Uterus (tissue), 2 donors: ENCODE measurements at regions not wholly inside any gene's neighbourhood (a gene's known extent, or its start where the extent isn't known, plus 50 kb on each side); places are given as distances from the start of the nearest gene placed in this dataset.

Source experiments
- CTCF ChIP-seq, 4 experiments: fragments of 200-600 bp in 2 of 4; fragments of 450-650 bp in 2 of 4; sonication (generic) in 2 of 4; IDR thresholded peaks; one replicate each; pipeline ENCODE4 v1.5.1; 2016 to 2019; ENCODE audit warnings: antibody characterized with exemption in 4 of 4, mild to moderate bottlenecking in 2 of 4, moderate library complexity in 1 of 4
- POLR2A ChIP-seq, 2 donors: fragments of 450-650 bp; IDR thresholded peaks; one replicate each; pipeline ENCODE4 v1.6.1; 2016; ENCODE audit warnings: antibody characterized with exemption in 2 of 2, mild to moderate bottlenecking in 1 of 2, moderate library complexity in 1 of 2

- TF ChIP-seq CTCF (IDR thresholded peaks at IDR 0.05) (no peak), POLR2A (IDR thresholded peaks at IDR 0.05) (no peak)
Observed at GRCh38 chr5:60262576-60263295, 369.2 kb upstream of the PDE4D start.
